ENCODE measurements at regions not wholly inside any gene's neighbourhood (a gene's known extent, or its start where the extent isn't known, plus 50 kb on each side); places are given as distances from the start of the nearest gene placed in this dataset.

- Histone ChIP-seq H3K9me3 (no peaks in the 10 kb centered on the region), H3K27me3 (no peaks in the 10 kb centered on the region), H3K27ac (no peak overlapping the region), H3K36me3 (no peaks in the 10 kb centered on the region), H3K4me3 (no peak overlapping the region), H3K4me1 (no peaks in the 10 kb centered on the region)
- no peak for DNase-seq
- intact Hi-C loops (cut with DNase I): no loop called here
- 60 to 79% methylated on average over 1 of the region's 1 CpG for WGBS, 2 donors
- ATAC-seq: no peak
- TF ChIP-seq CTCF (IDR thresholded peaks at IDR 0.05): no peak
- no peak for FAIRE-seq
Measured at GRCh38 chr10:62958980-62959379, 142.8 kb upstream of the EGR2 start.

- Histone ChIP-seq H3K4me3 (no peak overlapping the region), H3K27me3 (no peaks in the 10 kb centered on the region), H3K27ac (no peak overlapping the region), H3K36me3 (no peaks in the 10 kb centered on the region), H3K4me1 (no peaks in the 10 kb centered on the region), H3K9me3 (no peaks in the 10 kb centered on the region)
- 80 to 82% methylated on average over 3 of the region's 3 CpGs for WGBS, 2 donors
- TF ChIP-seq CTCF (IDR thresholded peaks at IDR 0.05): no peak
- FAIRE-seq (no peak), DNase-seq (no peak), ATAC-seq (no peak)
- intact Hi-C loops (cut with DNase I): no loop called here
Measured at GRCh38 chr10:62946278-62946677, 130.1 kb upstream of the EGR2 start.

- no peak overlapping the region for H3K4me3 ChIP-seq
- no peak for FAIRE-seq
Measured at GRCh38 chr10:62939698-62940097, 123.5 kb upstream of the EGR2 start.

GRCh38 chr10:62938672-62939071, 122.5 kb upstream of the EGR2 start:
- no peaks in the 10 kb centered on the region for H3K4me1 ChIP-seq
- H3K27ac ChIP-seq: no peak overlapping the region
- H3K4me3 ChIP-seq: no peak overlapping the region
- 70 to 81% methylated on average over 5 of the region's 5 CpGs for WGBS, 2 donors
- H3K36me3 ChIP-seq: no peaks in the 10 kb centered on the region
- DNase-seq: no peak
- no peak for FAIRE-seq
- intact Hi-C loops (cut with DNase I): no loop called here
- ATAC-seq: no peak
- no peak for TF ChIP-seq CTCF (IDR thresholded peaks at IDR 0.05)
- H3K9me3 ChIP-seq: no peaks in the 10 kb centered on the region
- no peaks in the 10 kb centered on the region for H3K27me3 ChIP-seq

More at GRCh38 chr10:62939698-62940097, 123.5 kb upstream of the EGR2 start:
- DNase-seq (no peak), ATAC-seq (no peak)
- Histone ChIP-seq H3K36me3 (no peaks in the 10 kb centered on the region), H3K27ac (no peak overlapping the region), H3K27me3 (no peaks in the 10 kb centered on the region), H3K9me3 (no peaks in the 10 kb centered on the region), H3K4me1 (no peaks in the 10 kb centered on the region)
- TF ChIP-seq CTCF (IDR thresholded peaks at IDR 0.05): no peak
- WGBS, 2 donors: 73 to 83% methylated on average over 2 of the region's 2 CpGs
- intact Hi-C loops (cut with DNase I): no loop called here

- no peaks in the 10 kb centered on the region for H3K36me3 ChIP-seq
- FAIRE-seq (no peak), DNase-seq (no peak), ATAC-seq (no peak)
- H3K9me3 ChIP-seq: no peaks in the 10 kb centered on the region
- H3K4me3 ChIP-seq: no peak overlapping the region
- no peaks in the 10 kb centered on the region for H3K27me3 ChIP-seq
- intact Hi-C loops (cut with DNase I): no loop called here
- H3K4me1 ChIP-seq: no peaks in the 10 kb centered on the region
- TF ChIP-seq CTCF (IDR thresholded peaks at IDR 0.05): no peak
- H3K27ac ChIP-seq: no peak overlapping the region
- 69 to 73% methylated on average over 6 of the region's 6 CpGs for WGBS, 2 donors
Measured at GRCh38 chr10:62937674-62938073, 121.5 kb upstream of the EGR2 start.

Measured in pancreas (tissue), 10 donors.